Right lobe of liver (tissue), 4 donors: ENCODE measurements at regions not wholly inside any gene's neighbourhood (a gene's known extent, or its start where the extent isn't known, plus 50 kb on each side); places are given as distances from the start of the nearest gene placed in this dataset.

Source experiments
- POLR2A ChIP-seq: fragments of 450-650 bp; IDR thresholded peaks from one replicate; pipeline ENCODE4 v1.6.1; 2017; ENCODE audit warnings: antibody characterized with exemption, mild to moderate bottlenecking
- TF ChIP-seq, protein P1 (sequence below), 4 donors: fragments of 200-600 bp in 3 of 4; fragments of 450-650 bp in 1 of 4; IDR thresholded peaks; one replicate each; pipeline versions ENCODE4 v1.5.1 to v1.8.0; 2016 to 2022; ENCODE audit warnings: antibody characterized with exemption in 4 of 4, mild to moderate bottlenecking in 2 of 4
- donor health status: DM: no; HTN: no; CAD: no.
- donor health status: DM: no; HTN: no; CAD: no.
- donor health status: DM: no; HTN: yes; CAD: no.

DNA sequence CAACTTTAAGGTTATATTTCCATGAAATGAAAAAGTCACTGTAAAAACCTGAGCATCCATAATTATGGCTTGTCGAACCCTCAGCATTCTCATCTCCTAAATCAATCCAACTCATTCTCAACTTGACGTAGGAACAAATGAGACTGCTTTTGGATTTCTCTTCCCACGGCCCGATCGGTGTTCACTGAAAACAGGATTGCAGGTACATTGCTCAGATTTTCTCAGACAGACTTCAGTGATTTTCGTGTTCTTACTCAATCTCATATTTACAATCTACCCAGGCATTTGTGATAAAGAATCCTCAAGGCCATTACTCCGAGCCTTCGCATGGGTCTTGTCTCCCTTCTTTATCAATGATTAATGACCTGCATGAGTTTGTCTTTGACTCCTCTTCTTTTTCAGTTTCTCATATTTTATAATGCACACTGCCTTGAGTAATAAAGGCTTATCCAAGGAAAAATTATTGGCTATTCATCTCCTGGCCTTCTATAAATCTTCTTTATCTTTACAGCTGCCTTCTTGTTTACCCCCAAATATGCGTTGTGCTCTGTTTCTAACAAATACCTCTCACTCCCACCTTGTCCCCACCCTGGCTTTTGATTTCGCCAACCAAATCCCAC, 90.4 kb upstream of the MYO3A start:
- TF ChIP-seq, protein P1, sequence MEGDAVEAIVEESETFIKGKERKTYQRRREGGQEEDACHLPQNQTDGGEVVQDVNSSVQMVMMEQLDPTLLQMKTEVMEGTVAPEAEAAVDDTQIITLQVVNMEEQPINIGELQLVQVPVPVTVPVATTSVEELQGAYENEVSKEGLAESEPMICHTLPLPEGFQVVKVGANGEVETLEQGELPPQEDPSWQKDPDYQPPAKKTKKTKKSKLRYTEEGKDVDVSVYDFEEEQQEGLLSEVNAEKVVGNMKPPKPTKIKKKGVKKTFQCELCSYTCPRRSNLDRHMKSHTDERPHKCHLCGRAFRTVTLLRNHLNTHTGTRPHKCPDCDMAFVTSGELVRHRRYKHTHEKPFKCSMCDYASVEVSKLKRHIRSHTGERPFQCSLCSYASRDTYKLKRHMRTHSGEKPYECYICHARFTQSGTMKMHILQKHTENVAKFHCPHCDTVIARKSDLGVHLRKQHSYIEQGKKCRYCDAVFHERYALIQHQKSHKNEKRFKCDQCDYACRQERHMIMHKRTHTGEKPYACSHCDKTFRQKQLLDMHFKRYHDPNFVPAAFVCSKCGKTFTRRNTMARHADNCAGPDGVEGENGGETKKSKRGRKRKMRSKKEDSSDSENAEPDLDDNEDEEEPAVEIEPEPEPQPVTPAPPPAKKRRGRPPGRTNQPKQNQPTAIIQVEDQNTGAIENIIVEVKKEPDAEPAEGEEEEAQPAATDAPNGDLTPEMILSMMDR (IDR thresholded peaks at IDR 0.05) = no peak
- TF ChIP-seq POLR2A = no peak
